IgD-negative memory B cell (primary cell): ENCODE measurements at regions not wholly inside any gene's neighbourhood (a gene's known extent, or its start where the extent isn't known, plus 50 kb on each side); places are given as distances from the start of the nearest gene placed in this dataset.

Experiments
- H3K27ac Mint-ChIP-seq, 3 donors: one replicate each; pipeline ENCODE4 v1.8.0; 2020 to 2022; ENCODE audit warnings: mild to moderate bottlenecking in 3 of 3, mixed read lengths in 3 of 3, moderate library complexity in 1 of 3
- H3K27me3 Mint-ChIP-seq: one replicate; pipeline ENCODE4 v1.8.0; 2021; ENCODE audit warnings: mixed read lengths
- H3K36me3 Mint-ChIP-seq: one replicate; pipeline ENCODE4 v1.8.0; 2020; ENCODE audit warnings: mild to moderate bottlenecking, mixed read lengths
- H3K4me1 Mint-ChIP-seq, 3 donors: one replicate each; pipeline ENCODE4 v1.8.0; 2020 to 2022; ENCODE audit warnings: mixed read lengths in 3 of 3, mild to moderate bottlenecking in 1 of 3
- H3K4me3 Mint-ChIP-seq, 4 donors: one replicate each; pipeline ENCODE4 v1.8.0; 2020 to 2022; ENCODE audit warnings: mild to moderate bottlenecking in 4 of 4, mixed read lengths in 4 of 4, moderate library complexity in 3 of 4
- H3K9me3 Mint-ChIP-seq, 3 donors: one replicate each; pipeline ENCODE4 v1.8.0; 2020 to 2021; ENCODE audit warnings: mixed read lengths in 3 of 3, mild to moderate bottlenecking in 1 of 3

- Mint-ChIP-seq H3K27me3 (peaks cover 8% of the 10 kb centered on the region), H3K4me1 (no peaks in the 10 kb centered on the region), H3K9me3 (peaks cover 0 to 7% (median 0%) of the 10 kb centered on the region in 3 donors), H3K27ac (no peak overlapping the region), H3K36me3 (no peaks in the 10 kb centered on the region), H3K4me3 (peak overlapping the region in 1 of 4 donors; percentile 58)
These were observed 313.3 kb downstream of the BMP7 start for GRCh38 chr20:56953048-56953586.

GRCh38 chr20:56954797-56955196 lies 311.6 kb downstream of the BMP7 start:
- Mint-ChIP-seq H3K36me3 (no peaks in the 10 kb centered on the region), H3K27ac (no peak overlapping the region), H3K4me3 (peak overlapping the region in 1 of 4 donors; percentile 12), H3K9me3 (peaks cover 0 to 7% (median 0%) of the 10 kb centered on the region in 3 donors), H3K4me1 (no peaks in the 10 kb centered on the region), H3K27me3 (peaks cover 12% of the 10 kb centered on the region)

GRCh38 chr20:56955680-56956079 lies 310.8 kb downstream of the BMP7 start:
- Mint-ChIP-seq H3K27me3 (peaks cover 12% of the 10 kb centered on the region), H3K27ac (no peak overlapping the region), H3K9me3 (peaks cover 0 to 5% (median 0%) of the 10 kb centered on the region in 3 donors), H3K36me3 (no peaks in the 10 kb centered on the region), H3K4me3 (no peak overlapping the region), H3K4me1 (no peaks in the 10 kb centered on the region)

- Mint-ChIP-seq H3K36me3 (no peaks in the 10 kb centered on the region), H3K27me3 (peaks cover 12% of the 10 kb centered on the region), H3K4me1 (no peaks in the 10 kb centered on the region), H3K27ac (no peak overlapping the region), H3K9me3 (peaks cover 0 to 5% (median 0%) of the 10 kb centered on the region in 3 donors), H3K4me3 (no peak overlapping the region)
These were observed 309.9 kb downstream of the BMP7 start for GRCh38 chr20:56956534-56956933.

GRCh38 chr20:56957737-56958553 lies 308.5 kb downstream of the BMP7 start:
- H3K27me3 Mint-ChIP-seq: peaks cover 12% of the 10 kb centered on the region
- H3K4me1 Mint-ChIP-seq: no peaks in the 10 kb centered on the region
- peaks cover 0 to 5% (median 0%) of the 10 kb centered on the region in 3 donors for H3K9me3 Mint-ChIP-seq
- H3K27ac Mint-ChIP-seq: no peak overlapping the region
- H3K4me3 Mint-ChIP-seq: no peak overlapping the region
- no peaks in the 10 kb centered on the region for H3K36me3 Mint-ChIP-seq

GRCh38 chr20:56964901-56965300 lies 301.5 kb downstream of the BMP7 start:
- H3K27ac Mint-ChIP-seq: no peak overlapping the region
- H3K9me3 Mint-ChIP-seq: peaks cover 0 to 7% (median 5%) of the 10 kb centered on the region in 3 donors
- H3K36me3 Mint-ChIP-seq: no peaks in the 10 kb centered on the region
- H3K4me1 Mint-ChIP-seq: no peaks in the 10 kb centered on the region
- no peaks in the 10 kb centered on the region for H3K27me3 Mint-ChIP-seq
- no peak overlapping the region for H3K4me3 Mint-ChIP-seq

- Mint-ChIP-seq H3K27ac (peak overlapping the region in 1 of 3 donors; percentile 5), H3K9me3 (peaks cover 0 to 7% (median 5%) of the 10 kb centered on the region in 3 donors), H3K36me3 (no peaks in the 10 kb centered on the region), H3K4me1 (no peaks in the 10 kb centered on the region), H3K4me3 (no peak overlapping the region), H3K27me3 (peaks cover under 1% of the 10 kb centered on the region)
These were observed 298.5 kb downstream of the BMP7 start for GRCh38 chr20:56967916-56968315.

- Mint-ChIP-seq H3K9me3 (peaks cover 0 to 7% (median 5%) of the 10 kb centered on the region in 3 donors), H3K4me3 (no peak overlapping the region), H3K27ac (no peak overlapping the region), H3K4me1 (no peaks in the 10 kb centered on the region), H3K27me3 (peaks cover 5% of the 10 kb centered on the region), H3K36me3 (no peaks in the 10 kb centered on the region)
These were observed 297.9 kb downstream of the BMP7 start for GRCh38 chr20:56968376-56969048.

GRCh38 chr20:56974499-56975250 lies 291.8 kb downstream of the BMP7 start:
- H3K9me3 Mint-ChIP-seq: peaks cover 0 to 4% (median 0%) of the 10 kb centered on the region in 3 donors
- H3K27ac Mint-ChIP-seq: no peak overlapping the region
- no peaks in the 10 kb centered on the region for H3K4me1 Mint-ChIP-seq
- peaks cover 15% of the 10 kb centered on the region for H3K27me3 Mint-ChIP-seq
- H3K4me3 Mint-ChIP-seq: no peak overlapping the region
- H3K36me3 Mint-ChIP-seq: no peaks in the 10 kb centered on the region

GRCh38 chr20:56975838-56976237 lies 290.6 kb downstream of the BMP7 start:
- peaks cover 0 to 4% (median 0%) of the 10 kb centered on the region in 3 donors for H3K9me3 Mint-ChIP-seq
- peaks cover 15% of the 10 kb centered on the region for H3K27me3 Mint-ChIP-seq
- no peak overlapping the region for H3K4me3 Mint-ChIP-seq
- H3K4me1 Mint-ChIP-seq: peaks cover 0 to 2% (median 0%) of the 10 kb centered on the region in 3 donors
- no peak overlapping the region for H3K27ac Mint-ChIP-seq
- H3K36me3 Mint-ChIP-seq: no peaks in the 10 kb centered on the region

GRCh38 chr20:56976336-56976735 lies 290.1 kb downstream of the BMP7 start:
- Mint-ChIP-seq H3K36me3 (no peaks in the 10 kb centered on the region), H3K27ac (no peak overlapping the region), H3K4me1 (peaks cover 0 to 2% (median 0%) of the 10 kb centered on the region in 3 donors), H3K9me3 (peaks cover 0 to 4% (median 0%) of the 10 kb centered on the region in 3 donors), H3K27me3 (peaks cover 15% of the 10 kb centered on the region), H3K4me3 (no peak overlapping the region)

- Mint-ChIP-seq H3K27me3 (peaks cover 10% of the 10 kb centered on the region), H3K4me1 (peaks cover 0 to 2% (median 0%) of the 10 kb centered on the region in 3 donors), H3K27ac (no peak overlapping the region), H3K9me3 (peaks cover 0 to 4% (median 0%) of the 10 kb centered on the region in 3 donors), H3K36me3 (no peaks in the 10 kb centered on the region), H3K4me3 (no peak overlapping the region)
These were observed 288.0 kb downstream of the BMP7 start for GRCh38 chr20:56978475-56978874.

- no peaks in the 10 kb centered on the region for H3K36me3 Mint-ChIP-seq
These were observed 287.3 kb downstream of the BMP7 start for GRCh38 chr20:56979125-56979524.

GRCh38 chr20:56981301-56981700 lies 285.1 kb downstream of the BMP7 start:
- H3K4me3 Mint-ChIP-seq: no peak overlapping the region
- H3K9me3 Mint-ChIP-seq: peaks cover 0 to 4% (median 2%) of the 10 kb centered on the region in 3 donors
- no peak overlapping the region for H3K27ac Mint-ChIP-seq
- H3K27me3 Mint-ChIP-seq: peaks cover 4% of the 10 kb centered on the region
- peaks cover 0 to 2% (median 0%) of the 10 kb centered on the region in 3 donors for H3K4me1 Mint-ChIP-seq
- H3K36me3 Mint-ChIP-seq: no peaks in the 10 kb centered on the region

More at GRCh38 chr20:56979125-56979524, 287.3 kb downstream of the BMP7 start:
- H3K4me1 Mint-ChIP-seq: peaks cover 0 to 2% (median 0%) of the 10 kb centered on the region in 3 donors
- peak overlapping the region in 1 of 3 donors; percentile 12 for H3K27ac Mint-ChIP-seq
- no peak overlapping the region for H3K4me3 Mint-ChIP-seq
- peaks cover 10% of the 10 kb centered on the region for H3K27me3 Mint-ChIP-seq
- H3K9me3 Mint-ChIP-seq: peaks cover 0 to 4% (median 0%) of the 10 kb centered on the region in 3 donors
